ENCODE measurements at regions not wholly inside any gene's neighbourhood (a gene's known extent, or its start where the extent isn't known, plus 50 kb on each side); places are given as distances from the start of the nearest gene placed in this dataset.

- no peak for DNase-seq
- intact Hi-C loops (cut with micrococcal nuclease; ENCODE audit: unreplicated experiment), result no loop called here
- TF ChIP-seq CTCF (IDR thresholded peaks at IDR 0.05; ENCODE audit: insufficient read depth in 1 of 2, low read depth in 1 of 2, low read length in 1 of 2, severe bottlenecking in 1 of 2, unreplicated experiment in 1 of 2), result no peak
- no TSS peak for BruUV-seq (replicated peaks)
- H3K27me3 Mint-ChIP-seq (ENCODE audit: insufficient read depth, unreplicated experiment), result no peaks in the 10 kb centered on the region
- no peaks in the 10 kb centered on the region for H3K9me3 Mint-ChIP-seq (ENCODE audit: unreplicated experiment)
- no peak overlapping the region for H3K4me3 Mint-ChIP-seq (ENCODE audit: unreplicated experiment)
- POLR2A ChIA-PET, result no interaction called here
- H3K4me1 Mint-ChIP-seq (ENCODE audit: low read depth, unreplicated experiment), result no peaks in the 10 kb centered on the region
- H3K36me3 Mint-ChIP-seq (ENCODE audit: insufficient read depth, unreplicated experiment), result no peaks in the 10 kb centered on the region
- Histone ChIP-seq H3K36me3 (ENCODE audit: control insufficient read depth, insufficient read depth, low read length) (no peaks in the 10 kb centered on the region), H3K9me3 (no peaks in the 10 kb centered on the region), H3K27me3 (replicated peaks; ENCODE audit: control insufficient read depth, insufficient read depth, low read length) (no peaks in the 10 kb centered on the region), H3K4me3 (ENCODE audit: low read depth, low read length) (no peak overlapping the region), H3K4me1 (no peaks in the 10 kb centered on the region)
- CTCF ChIA-PET, result no interaction called here
- H3K27ac Mint-ChIP-seq (ENCODE audit: unreplicated experiment), result no peak overlapping the region
Observed at GRCh38 chr4:58514299-58514698, 1404.1 kb upstream of the IGFBP7 start.

- DNase-seq, result no peak
- H3K4me3 ChIP-seq (ENCODE audit: low read depth, low read length), result no peak overlapping the region
- H3K36me3 Mint-ChIP-seq (ENCODE audit: insufficient read depth, unreplicated experiment), result no peaks in the 10 kb centered on the region
- no peaks in the 10 kb centered on the region for H3K4me1 ChIP-seq
- H3K9me3 Mint-ChIP-seq (ENCODE audit: unreplicated experiment), result no peaks in the 10 kb centered on the region
- H3K9me3 ChIP-seq, result no peaks in the 10 kb centered on the region
- TF ChIP-seq CTCF (IDR thresholded peaks at IDR 0.05; ENCODE audit: insufficient read depth in 1 of 2, low read depth in 1 of 2, low read length in 1 of 2, severe bottlenecking in 1 of 2, unreplicated experiment in 1 of 2), result no peak
- H3K27me3 ChIP-seq (replicated peaks; ENCODE audit: control insufficient read depth, insufficient read depth, low read length), result no peaks in the 10 kb centered on the region
- no peaks in the 10 kb centered on the region for H3K27me3 Mint-ChIP-seq (ENCODE audit: insufficient read depth, unreplicated experiment)
- H3K27ac Mint-ChIP-seq (ENCODE audit: unreplicated experiment), result no peak overlapping the region
- no peaks in the 10 kb centered on the region for H3K4me1 Mint-ChIP-seq (ENCODE audit: low read depth, unreplicated experiment)
- ChIA-PET POLR2A (no interaction called here), CTCF (no interaction called here)
- H3K4me3 Mint-ChIP-seq (ENCODE audit: unreplicated experiment), result no peak overlapping the region
- BruUV-seq (replicated peaks), result no TSS peak
- intact Hi-C loops (cut with micrococcal nuclease; ENCODE audit: unreplicated experiment), result no loop called here
- H3K36me3 ChIP-seq (ENCODE audit: control insufficient read depth, insufficient read depth, low read length), result no peaks in the 10 kb centered on the region
Observed at GRCh38 chr4:58510652-58511051, 1400.5 kb upstream of the IGFBP7 start.

- no peak overlapping the region for H3K27ac Mint-ChIP-seq (ENCODE audit: unreplicated experiment)
- intact Hi-C loops (cut with micrococcal nuclease; ENCODE audit: unreplicated experiment), result no loop called here
- H3K9me3 Mint-ChIP-seq (ENCODE audit: unreplicated experiment), result no peaks in the 10 kb centered on the region
- no peaks in the 10 kb centered on the region for H3K36me3 ChIP-seq (ENCODE audit: control insufficient read depth, insufficient read depth, low read length)
- H3K4me1 ChIP-seq, result 0 out of 2 replicates have a peak, but pooled peaks cover 7% of the 10 kb centered on the region
- peaks cover 11% of the 10 kb centered on the region for H3K4me1 Mint-ChIP-seq (ENCODE audit: low read depth, unreplicated experiment)
- no peaks in the 10 kb centered on the region for H3K9me3 ChIP-seq
- H3K36me3 Mint-ChIP-seq (ENCODE audit: insufficient read depth, unreplicated experiment), result no peaks in the 10 kb centered on the region
- TF ChIP-seq CTCF (IDR thresholded peaks at IDR 0.05; ENCODE audit: insufficient read depth in 1 of 2, low read depth in 1 of 2, low read length in 1 of 2, severe bottlenecking in 1 of 2, unreplicated experiment in 1 of 2), result no peak
- ChIA-PET CTCF (no interaction called here), POLR2A (no interaction called here)
- no peaks in the 10 kb centered on the region for H3K27me3 ChIP-seq (replicated peaks; ENCODE audit: control insufficient read depth, insufficient read depth, low read length)
- H3K4me3 ChIP-seq (ENCODE audit: low read depth, low read length), result no peak overlapping the region
- DNase-seq, result no peak
- H3K27me3 Mint-ChIP-seq (ENCODE audit: insufficient read depth, unreplicated experiment), result no peaks in the 10 kb centered on the region
- BruUV-seq (replicated peaks), result no TSS peak
- H3K4me3 Mint-ChIP-seq (ENCODE audit: unreplicated experiment), result no peak overlapping the region
Observed at GRCh38 chr4:58507079-58507478, 1396.9 kb upstream of the IGFBP7 start.

Measured in Caco-2 (cell line).